NCI-H2196 treated with DMSO at 0.1 percent for 48 hours (cell line): ENCODE measurements at regions not wholly inside any gene's neighbourhood (a gene's known extent, or its start where the extent isn't known, plus 50 kb on each side); places are given as distances from the start of the nearest gene placed in this dataset.
"Not testable (repeated sequence)": the region's sequence is repeated elsewhere in the genome, so short reads cannot be mapped to it uniquely, and the experiment has no call there.

Source experiments
- DNase-seq: peaks from one replicate; lab custom pipeline; 2025; ENCODE audit not compliant: unreplicated experiment; lab: John Stamatoyannopoulos, UW

DNA sequence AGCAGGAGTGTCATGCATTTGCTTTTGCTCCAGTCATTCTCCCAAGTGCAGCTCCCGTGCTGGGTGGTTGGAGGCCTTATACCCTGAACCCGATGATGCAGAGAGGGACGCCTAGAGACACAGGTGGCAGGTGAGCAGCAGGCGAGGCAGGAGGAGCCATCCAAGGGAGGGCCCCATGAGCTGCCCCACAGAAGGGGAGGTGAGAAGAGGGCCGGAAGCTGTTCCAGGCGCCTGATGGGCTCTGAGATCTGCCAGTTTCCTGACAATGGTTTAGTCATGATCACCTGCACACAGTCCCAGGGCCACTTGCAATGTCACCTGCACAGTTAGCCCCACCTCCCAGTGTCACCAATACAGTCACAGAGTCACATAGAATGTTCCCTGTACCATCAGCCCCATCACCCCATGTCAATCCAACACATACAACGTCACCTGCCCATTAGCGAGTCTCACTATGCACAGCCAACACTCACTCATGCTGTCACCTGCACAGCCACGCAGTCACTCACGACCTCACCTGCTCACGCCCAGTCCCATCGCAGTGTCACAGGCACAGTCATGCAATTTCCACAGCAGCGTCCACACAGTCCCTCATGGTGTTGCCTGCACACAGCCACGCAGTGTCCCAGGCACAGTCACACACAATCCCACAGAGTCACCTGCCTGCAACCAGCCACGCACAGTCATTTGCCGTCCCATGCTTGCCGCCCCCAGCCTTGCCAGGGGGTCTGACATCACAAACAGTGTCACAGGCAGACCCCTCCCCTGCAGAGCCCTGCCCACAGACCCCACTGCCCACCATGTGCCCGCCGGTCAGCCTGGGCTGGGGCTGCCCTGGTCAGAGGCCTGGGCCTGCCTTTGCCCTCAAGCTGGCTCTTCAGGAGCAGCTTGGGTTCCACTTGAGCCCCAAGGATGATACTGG lies 113.4 kb downstream of the LHX2 start:
- no peak for DNase-seq

DNA sequence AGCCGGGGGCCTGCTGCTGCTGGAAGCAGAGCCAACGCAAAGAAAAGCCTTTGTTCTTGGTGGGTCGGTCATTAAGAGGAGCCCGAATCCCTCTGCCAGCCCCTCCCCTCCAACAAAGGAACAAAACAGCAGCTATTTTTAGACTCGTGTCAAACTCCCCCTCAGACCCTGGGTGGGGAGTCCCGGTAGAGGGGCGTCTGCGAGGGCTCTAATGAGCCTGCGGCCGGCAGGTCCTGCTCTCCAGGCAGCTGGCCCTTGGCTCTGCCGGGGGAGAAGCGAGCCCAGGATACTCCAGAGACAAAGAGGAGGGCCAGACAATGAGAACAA lies 114.0 kb downstream of the LHX2 start:
- DNase-seq: no peak

DNA sequence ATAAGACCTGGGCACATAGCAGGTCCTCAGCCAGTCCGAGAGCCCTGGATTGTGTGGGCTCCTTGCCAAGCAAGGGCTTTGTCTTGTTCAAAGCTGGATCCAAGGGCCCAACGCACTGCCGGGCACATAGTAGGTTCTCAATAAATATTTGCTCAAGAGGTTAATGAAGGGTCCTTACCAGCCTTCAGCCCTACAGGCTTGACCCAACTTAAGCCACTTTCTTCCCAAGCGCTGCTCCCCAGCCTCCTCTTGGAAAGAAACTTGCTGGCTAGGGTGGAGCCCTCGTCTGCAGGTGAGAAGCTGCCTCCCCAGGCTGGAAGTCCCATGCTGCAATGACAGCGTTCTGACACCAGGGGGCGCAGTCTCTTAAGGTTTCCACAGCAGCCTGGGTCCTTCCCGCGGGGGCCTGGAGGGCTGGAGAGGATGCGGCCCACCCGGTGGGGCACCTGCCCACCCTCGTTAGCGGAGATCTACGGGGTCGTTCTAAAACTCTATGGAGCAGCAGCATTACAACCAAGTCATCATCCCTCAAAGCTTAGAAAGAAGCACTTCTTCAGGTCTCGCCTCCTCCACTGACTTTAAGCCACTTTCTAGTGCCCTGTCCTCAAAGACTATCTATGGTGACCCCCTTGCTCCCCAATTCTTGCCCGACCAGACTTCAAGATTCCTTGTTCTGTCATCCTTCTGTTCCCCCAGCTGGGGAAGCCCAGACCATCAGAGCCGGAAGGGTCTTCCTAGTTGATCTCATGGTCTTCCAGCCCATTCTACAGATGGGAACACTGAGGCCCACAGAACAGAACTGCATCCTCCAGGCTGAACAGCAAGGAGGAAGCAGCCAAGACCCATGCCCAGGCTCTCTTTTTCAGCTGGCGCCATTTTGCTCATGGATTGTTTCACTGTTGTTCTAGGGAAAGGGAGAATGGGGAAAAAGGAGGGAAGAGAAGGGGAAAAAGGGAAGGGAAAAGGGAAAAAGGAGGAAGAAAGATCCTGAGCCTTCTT lies 115.4 kb downstream of the LHX2 start:
- DNase-seq: peak; percentile 55

DNA sequence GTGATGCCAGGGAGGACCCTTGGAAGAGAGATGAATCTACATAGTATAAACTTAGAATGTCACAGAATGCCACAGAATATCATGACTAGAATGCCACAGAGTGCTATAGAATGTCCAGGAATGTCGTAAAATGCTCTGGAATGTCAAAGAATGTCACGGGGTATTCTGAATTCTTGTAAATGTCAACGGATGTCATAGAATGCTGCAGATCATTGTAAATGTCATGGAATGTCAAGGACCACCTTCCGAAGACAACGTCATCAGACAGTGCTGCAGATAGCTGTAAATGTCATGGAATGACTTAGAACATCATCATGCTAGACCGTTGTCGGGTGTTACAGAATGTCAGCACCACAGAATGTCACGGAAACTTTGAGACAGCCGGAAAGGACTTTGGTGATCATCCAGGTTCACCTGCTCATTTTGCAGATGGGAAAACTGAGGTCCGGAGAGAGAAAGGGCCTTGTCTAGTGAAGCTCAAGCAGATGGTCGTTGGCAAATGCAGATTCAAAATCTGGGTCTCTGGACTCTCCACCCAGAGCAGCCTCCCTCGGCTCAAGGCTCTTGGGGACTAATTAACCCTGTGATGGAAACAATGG lies 117.1 kb downstream of the LHX2 start:
- no peak for DNase-seq

DNA sequence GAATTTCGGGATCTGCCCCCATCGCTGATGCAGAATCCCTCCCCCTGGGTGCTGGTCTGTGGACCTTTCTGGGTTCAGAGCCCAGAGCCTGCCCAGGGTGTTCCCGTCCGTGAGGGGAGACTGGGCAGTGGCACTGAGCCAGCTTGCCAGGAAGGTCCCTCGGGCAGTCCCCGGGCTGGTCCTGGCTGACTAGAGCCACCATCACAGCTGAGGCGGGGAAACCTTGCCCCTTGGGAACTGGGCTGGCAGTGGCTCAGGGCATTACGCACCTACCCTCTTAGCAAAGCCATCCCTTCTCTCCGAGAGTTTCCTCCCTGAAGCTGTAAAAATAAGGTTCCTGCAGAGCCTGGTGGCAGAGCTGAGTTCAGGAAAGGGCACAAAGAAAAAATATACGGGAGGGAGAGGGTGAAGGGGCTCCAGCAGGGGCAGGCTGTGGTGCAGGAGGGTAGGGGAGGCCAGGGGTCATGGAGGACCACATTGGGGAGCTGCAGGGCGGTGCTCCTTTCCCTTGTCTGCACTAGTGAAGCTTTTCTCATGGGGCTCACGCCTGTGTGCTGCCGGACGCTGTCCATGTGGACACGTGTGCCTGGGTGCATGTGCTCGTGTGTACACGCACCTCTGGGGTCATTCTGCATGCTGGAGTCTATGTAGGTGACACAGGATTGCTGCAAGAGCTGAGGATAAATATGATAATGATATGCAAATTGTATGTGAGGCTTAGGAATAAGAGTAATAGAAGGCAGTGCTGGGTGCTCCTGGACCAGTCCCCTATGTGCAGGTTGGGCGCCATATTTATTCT lies 118.9 kb downstream of the LHX2 start:
- no peak for DNase-seq

DNA sequence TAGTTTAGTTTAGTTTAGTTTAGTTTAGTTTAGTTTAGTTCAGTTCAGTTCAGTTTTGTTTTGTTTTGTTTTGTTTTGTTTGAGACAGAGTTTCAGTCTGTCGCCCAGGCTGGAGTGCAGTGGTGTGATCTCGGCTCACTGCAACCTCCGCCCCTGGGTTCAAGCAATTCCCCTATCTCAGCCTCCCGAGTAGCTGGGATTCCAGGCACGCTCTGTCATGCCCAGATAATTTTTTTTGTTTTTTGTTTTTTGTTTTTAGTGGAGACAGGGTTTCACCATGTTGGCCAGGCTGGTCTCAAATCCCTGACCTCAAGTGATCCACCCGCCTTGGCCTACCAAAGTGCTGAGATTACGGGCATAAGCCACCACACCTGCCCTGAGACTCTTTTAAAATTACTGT lies 120.0 kb downstream of the LHX2 start:
- DNase-seq: not testable (repeated sequence)

DNA sequence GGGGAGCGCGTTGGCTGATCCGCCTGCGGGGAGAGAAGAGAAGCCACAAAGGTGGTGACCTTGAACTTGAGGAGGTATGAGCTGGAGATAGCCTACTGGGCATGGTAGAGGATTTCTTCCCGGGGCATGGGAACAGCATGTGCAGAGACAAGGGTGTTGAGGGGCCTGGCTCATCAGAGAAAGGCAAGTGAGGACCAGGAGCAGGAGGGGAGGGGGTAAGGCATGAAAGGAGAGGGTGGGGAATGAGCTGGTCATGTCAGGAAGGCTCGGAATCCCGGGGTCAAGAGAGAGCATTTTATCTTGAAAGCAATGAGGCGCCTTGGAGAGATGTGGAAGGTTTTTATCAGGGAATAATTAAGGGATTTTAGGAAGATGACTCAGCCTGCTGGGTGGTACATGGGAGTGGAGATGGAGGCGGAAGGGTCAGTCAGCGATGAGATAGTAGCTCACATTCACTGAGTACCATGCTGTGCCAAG lies 121.1 kb downstream of the LHX2 start:
- no peak for DNase-seq

DNA sequence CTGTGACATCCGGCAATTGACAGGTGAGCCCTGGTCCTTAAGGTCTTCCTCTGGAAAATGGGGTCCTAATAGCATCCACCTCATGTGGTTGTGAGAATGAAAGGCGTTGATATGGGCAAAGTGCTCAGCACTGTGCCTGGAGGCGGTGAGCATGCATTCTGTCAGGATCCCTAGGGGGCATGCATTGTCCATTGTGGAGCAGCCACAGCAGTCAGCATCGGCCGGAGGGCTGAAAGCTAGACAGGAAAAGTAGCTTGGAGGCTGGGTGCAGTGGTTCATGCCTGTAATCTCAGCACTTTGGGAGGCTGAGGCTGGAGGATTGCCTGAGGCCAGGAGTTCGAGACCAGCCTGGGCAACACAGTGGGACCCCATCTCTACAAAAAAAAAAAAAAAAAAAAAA lies 122.2 kb downstream of the LHX2 start:
- no peak for DNase-seq

DNA sequence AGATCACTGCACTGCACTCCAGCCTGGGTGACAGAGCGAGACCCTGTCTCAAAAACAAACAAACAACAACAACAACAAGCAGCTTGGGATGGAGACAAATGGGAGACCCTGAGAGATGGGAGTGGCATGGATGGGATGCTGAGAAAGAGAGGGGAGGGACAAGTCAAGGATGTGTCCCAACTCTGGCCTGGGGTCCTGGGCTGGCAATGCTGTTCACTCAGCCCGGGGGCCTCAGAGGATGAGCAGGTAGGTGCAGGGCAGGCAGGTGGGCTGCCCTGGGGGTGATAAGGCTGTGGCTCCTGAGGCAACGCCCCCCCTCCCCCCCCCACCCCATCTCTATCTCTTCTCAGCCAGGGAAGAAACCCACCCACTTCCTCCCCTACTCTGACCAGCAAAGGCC lies 123.0 kb downstream of the LHX2 start:
- no peak for DNase-seq

DNA sequence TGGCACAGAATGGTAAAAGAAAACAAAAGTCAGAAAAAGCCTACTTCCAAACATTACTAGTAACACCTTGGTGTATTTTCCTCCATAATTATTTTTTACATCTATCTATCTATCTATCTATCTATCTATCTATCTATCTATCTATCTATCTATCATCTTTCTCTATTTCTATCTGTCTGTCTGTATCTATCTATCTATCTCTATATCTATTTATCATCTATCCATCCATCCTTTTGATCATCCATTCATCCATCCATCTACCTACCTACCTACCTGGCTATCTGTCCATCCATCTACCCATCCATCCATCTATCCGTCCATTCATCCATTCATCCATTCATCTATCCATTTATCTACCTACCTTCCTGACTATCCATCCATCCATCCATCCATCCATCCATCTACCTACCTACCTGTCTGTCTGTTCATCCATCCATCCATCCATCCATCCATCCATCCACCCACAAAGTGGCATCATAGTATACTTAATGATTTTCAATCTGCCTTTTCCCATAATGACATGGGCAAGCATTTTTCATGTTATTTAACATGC lies 121.9 kb upstream of the NEK6 start:
- no peak for DNase-seq

DNA sequence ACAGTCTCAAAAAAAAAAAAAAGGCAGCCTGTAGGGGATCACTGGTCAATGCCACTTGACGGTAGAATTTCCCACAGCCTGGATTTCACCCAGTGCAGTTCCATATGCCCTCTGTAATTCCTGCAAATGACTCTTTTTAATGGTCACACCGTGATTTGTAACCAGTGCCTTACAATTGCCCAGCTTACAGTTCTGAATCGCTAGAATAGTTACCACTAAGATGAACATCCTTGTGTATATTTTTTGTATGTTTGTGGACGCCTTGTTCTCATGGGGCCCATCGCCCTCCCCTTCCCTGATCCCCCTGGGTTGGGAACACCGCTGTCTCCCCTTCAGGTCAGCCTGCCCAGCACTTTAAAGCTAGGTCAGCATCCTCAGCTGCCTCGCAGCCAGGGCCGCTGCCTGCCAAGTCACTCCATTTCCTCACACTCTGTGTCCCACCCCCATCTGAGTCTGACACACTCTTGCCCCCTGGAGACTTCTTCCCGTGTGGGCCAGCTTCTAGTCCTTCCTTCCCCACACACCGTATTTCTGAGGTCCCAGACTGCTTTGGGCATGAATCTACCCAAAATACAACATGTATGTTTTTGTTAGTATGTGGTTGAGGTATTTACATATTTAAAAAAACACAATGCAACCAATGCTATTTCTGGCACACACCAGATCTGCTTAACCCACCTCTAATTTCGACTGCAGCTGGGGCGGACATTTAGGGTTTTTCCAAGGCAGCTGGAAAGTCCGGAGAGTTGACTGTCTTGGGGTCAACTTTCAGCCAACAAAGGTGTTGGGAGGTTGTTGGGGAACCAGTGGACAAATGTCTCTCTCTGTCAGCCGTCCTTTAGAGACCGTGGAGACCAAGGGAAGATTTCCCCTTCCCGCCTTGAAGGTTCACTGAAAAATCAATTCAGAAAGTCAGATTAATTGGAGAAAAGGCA lies 120.5 kb upstream of the NEK6 start:
- DNase-seq: no peak

DNA sequence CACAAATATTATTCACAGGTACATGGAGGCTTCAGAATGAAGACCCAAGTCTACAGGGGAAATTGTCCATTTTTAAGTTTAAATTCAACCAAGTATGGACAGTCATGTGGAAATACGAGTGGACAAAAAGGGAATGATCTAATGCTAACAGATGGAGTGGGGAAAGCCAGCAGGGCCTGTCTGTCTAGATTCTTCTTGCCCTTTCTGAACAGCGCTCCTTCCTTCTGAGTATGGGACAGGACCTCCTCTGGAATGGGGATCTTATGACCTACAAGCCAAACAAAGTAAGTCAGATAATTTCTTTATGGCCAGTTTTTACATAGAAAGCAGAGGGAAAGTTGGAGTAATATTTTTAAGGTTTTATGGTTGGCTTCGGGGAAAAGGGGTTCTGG lies 119.8 kb upstream of the NEK6 start:
- no peak for DNase-seq

DNA sequence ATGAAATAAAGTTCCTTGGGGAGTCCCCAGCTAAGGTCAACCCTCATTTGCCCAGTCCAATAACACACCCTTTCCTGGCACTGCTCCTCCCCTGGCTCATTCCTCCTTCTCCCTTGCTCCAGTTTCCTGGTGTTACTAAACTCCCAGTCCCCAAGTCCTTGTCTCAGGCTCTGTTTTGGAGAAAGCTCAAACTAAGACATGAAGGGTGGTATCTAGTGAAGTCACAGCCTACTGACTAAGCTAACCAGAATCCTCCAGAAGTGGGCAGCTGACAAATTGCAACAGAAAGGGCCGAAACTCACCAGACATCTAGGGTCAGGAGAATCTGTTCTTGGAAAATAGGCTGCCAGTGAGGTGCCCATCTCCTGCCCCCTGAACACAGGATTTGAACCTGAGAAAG lies 118.7 kb upstream of the NEK6 start:
- no peak for DNase-seq

DNA sequence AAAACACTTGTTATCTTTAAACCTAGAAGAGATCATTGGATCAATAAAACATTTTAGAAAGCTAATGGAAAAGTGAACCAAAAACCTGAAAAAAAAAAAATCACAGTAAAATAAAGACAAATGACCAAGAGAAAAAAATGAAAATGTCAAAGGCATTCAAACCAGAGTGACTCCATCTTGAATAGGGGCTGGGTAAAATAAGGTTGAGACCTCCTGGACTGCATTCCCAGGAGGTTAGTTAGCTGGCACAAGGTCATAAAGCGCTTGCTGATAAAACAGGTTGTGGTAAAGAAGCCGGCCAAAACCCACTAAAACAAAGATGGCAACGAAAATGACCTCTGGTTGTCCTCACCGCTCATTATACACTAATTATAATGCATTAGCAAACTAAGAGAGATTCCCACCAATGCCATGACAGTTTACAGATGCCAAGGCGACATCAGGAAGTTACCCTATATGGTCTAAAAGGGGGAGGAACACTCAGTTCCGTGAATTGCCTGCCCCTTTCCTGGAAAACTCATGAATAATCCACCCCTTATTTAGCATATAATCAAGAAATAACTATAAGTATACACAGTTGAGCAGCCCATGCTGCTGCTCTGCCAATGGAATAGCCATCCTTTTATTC lies 116.7 kb upstream of the NEK6 start:
- no peak for DNase-seq

DNA sequence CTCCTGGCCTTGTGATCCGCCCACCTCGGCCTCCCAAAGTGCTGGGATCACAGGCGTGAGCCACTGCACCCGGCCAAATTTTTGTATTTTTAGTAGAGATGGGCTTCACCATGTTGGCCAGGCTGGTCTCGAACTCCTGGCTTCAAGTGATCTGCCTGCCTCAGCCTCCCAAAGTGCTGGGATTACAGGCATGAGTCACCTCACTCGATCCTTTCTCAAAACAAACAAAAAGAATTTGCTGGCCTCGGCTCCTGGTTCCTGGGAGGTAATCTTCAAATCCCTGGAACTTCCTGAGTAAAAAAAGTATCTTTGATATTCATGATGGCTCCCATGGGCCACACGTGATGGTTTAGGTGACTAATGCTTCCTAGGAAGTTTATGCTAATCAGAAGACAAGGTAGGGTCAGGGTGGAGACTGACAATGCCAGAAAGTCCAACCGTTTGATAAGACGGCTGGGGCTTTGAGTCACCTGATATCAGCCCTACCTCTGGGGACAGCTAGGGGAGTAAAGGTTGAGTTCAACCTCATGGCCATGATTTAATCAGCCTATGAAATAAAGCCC lies 113.1 kb upstream of the NEK6 start:
- DNase-seq: not testable (repeated sequence)

DNA sequence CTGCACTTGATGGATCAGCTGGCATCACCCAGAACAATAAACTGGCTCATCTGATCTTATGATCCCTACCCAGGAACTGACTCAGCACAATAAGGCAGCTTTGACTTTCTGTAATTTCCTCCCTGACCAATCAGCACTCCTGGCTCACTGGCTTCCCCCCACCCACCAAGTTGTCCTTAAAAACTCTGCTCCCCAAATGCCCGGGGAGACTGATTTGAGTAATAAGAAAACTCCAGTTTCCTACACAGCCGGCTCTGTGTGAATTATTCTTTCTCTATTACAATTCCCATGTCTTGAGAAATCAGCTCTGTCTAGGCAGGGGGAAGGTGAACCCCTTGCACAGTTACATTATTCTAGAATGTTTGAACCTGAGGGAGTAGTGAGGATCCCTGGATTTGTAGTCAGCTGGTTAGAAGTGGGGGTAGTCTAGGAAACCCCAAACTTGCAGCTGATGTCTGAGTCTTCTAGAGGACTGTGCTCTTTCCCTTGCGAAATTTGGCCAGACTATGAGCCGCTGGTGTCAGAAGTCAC lies 111.7 kb upstream of the NEK6 start:
- DNase-seq: no peak

DNA sequence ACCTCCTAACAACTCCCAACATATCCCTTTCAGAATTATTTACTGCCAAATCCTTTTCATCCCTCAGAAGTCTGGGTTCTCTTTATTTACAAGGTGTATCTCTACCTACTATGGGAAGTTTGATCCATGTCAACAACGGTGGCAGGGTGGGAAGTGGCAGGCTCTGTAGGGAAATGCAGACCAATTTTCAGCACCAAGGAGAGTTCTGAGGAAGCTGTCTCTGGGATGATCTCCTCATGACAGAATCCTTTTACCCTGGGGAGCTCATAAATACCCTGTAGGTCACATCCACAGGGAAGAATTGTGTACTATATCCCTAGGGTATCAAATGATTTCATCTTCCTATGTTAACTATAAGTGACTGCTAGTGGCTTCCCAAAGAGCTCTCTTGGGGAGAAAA lies 107.8 kb upstream of the NEK6 start:
- DNase-seq: no peak

DNA sequence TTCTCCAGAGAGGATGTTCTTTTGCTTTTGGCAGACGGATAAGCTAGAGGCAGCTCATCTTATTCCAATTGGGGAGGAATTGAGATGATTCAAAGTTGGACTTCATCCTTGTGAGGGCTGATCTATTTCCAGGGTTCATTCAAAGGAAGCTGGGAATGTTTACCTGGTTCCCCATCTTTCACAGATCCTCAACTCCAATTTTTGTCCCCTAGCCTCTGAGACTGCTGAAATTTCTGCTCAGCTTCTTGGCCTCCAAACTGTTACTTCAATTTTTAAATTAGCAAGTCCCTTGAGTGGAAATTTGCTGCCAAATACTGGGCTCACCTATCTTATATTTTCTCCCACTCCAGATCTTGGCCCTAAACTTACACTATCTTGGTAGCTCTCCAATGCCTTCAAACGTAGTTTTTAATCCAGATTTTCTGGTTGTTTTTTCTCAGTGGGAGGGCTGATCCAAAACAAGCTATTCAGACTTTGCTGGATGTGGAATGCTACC lies 93.9 kb upstream of the NEK6 start:
- no peak for DNase-seq
